Endodermal cell (in vitro differentiated cells): ENCODE measurements at regions not wholly inside any gene's neighbourhood (a gene's known extent, or its start where the extent isn't known, plus 50 kb on each side); places are given as distances from the start of the nearest gene placed in this dataset.

Experiments
- DNase-seq: peaks from one replicate; pipeline ENCODE4 v3.0.0-alpha.2; 2017
- H3K27ac ChIP-seq: 2 replicates; pipeline ENCODE4 v1.5.1; 2013; ENCODE audit warnings: mild to moderate bottlenecking, low read depth, low read length, moderate library complexity
- H3K27me3 ChIP-seq: 2 replicates; pipeline ENCODE4 v1.6.1; 2013; ENCODE audit warnings: mild to moderate bottlenecking, low read length, moderate library complexity; ENCODE audit not compliant: insufficient read depth, control insufficient read depth, poor library complexity, severe bottlenecking
- H3K36me3 ChIP-seq: 2 replicates; pipeline ENCODE4 v1.7.0; 2013; ENCODE audit warnings: mild to moderate bottlenecking, low read length, moderate library complexity; ENCODE audit not compliant: control insufficient read depth, insufficient read depth
- H3K4me1 ChIP-seq: one replicate; pipeline ENCODE4 v1.7.0; 2013; ENCODE audit warnings: low read length; ENCODE audit not compliant: control insufficient read depth, insufficient read depth
- H3K4me3 ChIP-seq: 2 replicates; pipeline ENCODE4 v1.5.1; 2013; ENCODE audit warnings: mild to moderate bottlenecking, low read length, moderate library complexity
- H3K9ac ChIP-seq: 2 replicates; pipeline ENCODE4 v1.6.1; 2013; ENCODE audit warnings: mild to moderate bottlenecking, low read length, moderate library complexity; ENCODE audit not compliant: poor library complexity, severe bottlenecking; ENCODE audit errors: extremely low read depth
- H3K9me3 ChIP-seq: 2 replicates; pipeline ENCODE4 v1.6.1; 2013; ENCODE audit warnings: mild to moderate bottlenecking, low read length, moderate library complexity; ENCODE audit not compliant: control insufficient read depth
- H3K27ac Mint-ChIP-seq: 2 replicates; pipeline ENCODE4 v1.8.0; 2020; ENCODE audit warnings: mixed read lengths
- H3K27me3 Mint-ChIP-seq: 2 replicates; pipeline ENCODE4 v1.8.0; 2021; ENCODE audit warnings: mild to moderate bottlenecking, mixed read lengths; ENCODE audit not compliant: insufficient read depth
- H3K36me3 Mint-ChIP-seq: 2 replicates; pipeline ENCODE4 v1.8.0; 2020; ENCODE audit warnings: low read depth, mixed read lengths
- H3K4me1 Mint-ChIP-seq: 2 replicates; pipeline ENCODE4 v1.8.0; 2020; ENCODE audit warnings: mixed read lengths
- H3K4me3 Mint-ChIP-seq: 2 replicates; pipeline ENCODE4 v1.8.0; 2020; ENCODE audit warnings: mild to moderate bottlenecking, moderate library complexity, mixed read lengths
- H3K9me3 Mint-ChIP-seq: 2 replicates; pipeline ENCODE4 v1.8.0; 2020; ENCODE audit warnings: mild to moderate bottlenecking, mixed read lengths
- WGBS, 2 experiments: methylation state at CpG; one replicate each; pipeline versions ENCODE4 v1.1.5 to v1.1.7; 2013; ENCODE audit warnings: missing lambda C conversion rate in 2 of 2, mixed read lengths in 1 of 2; ENCODE audit not compliant: insufficient coverage in 1 of 2, insufficient read length in 1 of 2; 5-methylcytosine and 5-hydroxymethylcytosine counted together
- TF ChIP-seq, protein P1 (sequence below): fragments of 200-600 bp; sonication (generic); conservative IDR thresholded peaks from 2 replicates; pipeline ENCODE4 v1.5.0; 2021; ENCODE audit warnings: antibody characterized with exemption, mild to moderate bottlenecking

GRCh38 chr11:97832451-97832850, 1188.3 kb upstream of the CNTN5 start:
- no peaks in the 10 kb centered on the region for H3K27me3 ChIP-seq
- TF ChIP-seq, protein P1, sequence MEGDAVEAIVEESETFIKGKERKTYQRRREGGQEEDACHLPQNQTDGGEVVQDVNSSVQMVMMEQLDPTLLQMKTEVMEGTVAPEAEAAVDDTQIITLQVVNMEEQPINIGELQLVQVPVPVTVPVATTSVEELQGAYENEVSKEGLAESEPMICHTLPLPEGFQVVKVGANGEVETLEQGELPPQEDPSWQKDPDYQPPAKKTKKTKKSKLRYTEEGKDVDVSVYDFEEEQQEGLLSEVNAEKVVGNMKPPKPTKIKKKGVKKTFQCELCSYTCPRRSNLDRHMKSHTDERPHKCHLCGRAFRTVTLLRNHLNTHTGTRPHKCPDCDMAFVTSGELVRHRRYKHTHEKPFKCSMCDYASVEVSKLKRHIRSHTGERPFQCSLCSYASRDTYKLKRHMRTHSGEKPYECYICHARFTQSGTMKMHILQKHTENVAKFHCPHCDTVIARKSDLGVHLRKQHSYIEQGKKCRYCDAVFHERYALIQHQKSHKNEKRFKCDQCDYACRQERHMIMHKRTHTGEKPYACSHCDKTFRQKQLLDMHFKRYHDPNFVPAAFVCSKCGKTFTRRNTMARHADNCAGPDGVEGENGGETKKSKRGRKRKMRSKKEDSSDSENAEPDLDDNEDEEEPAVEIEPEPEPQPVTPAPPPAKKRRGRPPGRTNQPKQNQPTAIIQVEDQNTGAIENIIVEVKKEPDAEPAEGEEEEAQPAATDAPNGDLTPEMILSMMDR = no peak
- no peaks in the 10 kb centered on the region for H3K4me1 ChIP-seq
- no peak overlapping the region for H3K4me3 Mint-ChIP-seq
- H3K9me3 Mint-ChIP-seq = no peaks in the 10 kb centered on the region
- H3K4me1 Mint-ChIP-seq = no peaks in the 10 kb centered on the region
- no peaks in the 10 kb centered on the region for H3K9me3 ChIP-seq
- no peaks in the 10 kb centered on the region for H3K36me3 ChIP-seq
- H3K9ac ChIP-seq = no peak overlapping the region
- no peak overlapping the region for H3K27ac Mint-ChIP-seq
- 66 to 100% methylated on average over 1 to 3 of the region's 4 CpGs for WGBS, 2 experiments
- H3K27me3 Mint-ChIP-seq = no peaks in the 10 kb centered on the region
- no peak overlapping the region for H3K27ac ChIP-seq
- H3K4me3 ChIP-seq = no peak overlapping the region
- DNase-seq = no peak
- H3K36me3 Mint-ChIP-seq = no peaks in the 10 kb centered on the region

- Histone ChIP-seq H3K27me3 (no peaks in the 10 kb centered on the region), H3K9ac (no peak overlapping the region), H3K36me3 (no peaks in the 10 kb centered on the region), H3K27ac (no peak overlapping the region), H3K4me1 (no peaks in the 10 kb centered on the region), H3K9me3 (no peaks in the 10 kb centered on the region), H3K4me3 (no peak overlapping the region)
- TF ChIP-seq, protein P1 = no peak
- no peaks in the 10 kb centered on the region for H3K27me3 Mint-ChIP-seq
- DNase-seq = no peak
- 92 to 100% methylated on average over 1 to 2 of the region's 2 CpGs for WGBS, 2 experiments
- H3K36me3 Mint-ChIP-seq = no peaks in the 10 kb centered on the region
- no peaks in the 10 kb centered on the region for H3K4me1 Mint-ChIP-seq
- no peak overlapping the region for H3K4me3 Mint-ChIP-seq
- no peak overlapping the region for H3K27ac Mint-ChIP-seq
- no peaks in the 10 kb centered on the region for H3K9me3 Mint-ChIP-seq
These were observed 1187.3 kb upstream of the CNTN5 start for GRCh38 chr11:97833412-97833811.

- TF ChIP-seq, protein P1 = no peak
- no peaks in the 10 kb centered on the region for H3K27me3 Mint-ChIP-seq
- H3K4me1 Mint-ChIP-seq = no peaks in the 10 kb centered on the region
- no peak overlapping the region for H3K27ac ChIP-seq
- no peak for DNase-seq
- no peak overlapping the region for H3K4me3 ChIP-seq
- no peak overlapping the region for H3K27ac Mint-ChIP-seq
- H3K9ac ChIP-seq = no peak overlapping the region
- peaks cover 17% of the 10 kb centered on the region for H3K9me3 ChIP-seq
- no peaks in the 10 kb centered on the region for H3K36me3 ChIP-seq
- no peaks in the 10 kb centered on the region for H3K27me3 ChIP-seq
- no peaks in the 10 kb centered on the region for H3K4me1 ChIP-seq
- H3K36me3 Mint-ChIP-seq = no peaks in the 10 kb centered on the region
- no peak overlapping the region for H3K4me3 Mint-ChIP-seq
- H3K9me3 Mint-ChIP-seq = peaks cover 10% of the 10 kb centered on the region
These were observed 1176.7 kb upstream of the CNTN5 start for GRCh38 chr11:97844016-97844415.
